K562 (cell line): ENCODE measurements at regions not wholly inside any gene's neighbourhood (a gene's known extent, or its start where the extent isn't known, plus 50 kb on each side); places are given as distances from the start of the nearest gene placed in this dataset.

Source experiments
- CBFB ChIP-seq: sonication (generic); formaldehyde crosslinking; IDR thresholded peaks from 2 replicates; pipeline ENCODE4 v1.4.0; 2020; ENCODE audit warnings: mild to moderate bottlenecking, missing genetic modification reagents
- LCOR ChIP-seq: sonication (generic); formaldehyde crosslinking; IDR thresholded peaks from 2 replicates; pipeline ENCODE4 v1.8.0; 2022; ENCODE audit warnings: mild to moderate bottlenecking, missing genetic modification reagents
- NBN ChIP-seq: fragments of 450-650 bp; IDR thresholded peaks from 2 replicates; pipeline ENCODE4 v1.6.1; 2016; ENCODE audit warnings: low read depth, mild to moderate bottlenecking
- RAD21 ChIP-seq, 2 experiments: fragments of 250-450 bp in 1 of 2; fragments of 450-650 bp in 1 of 2; sonication (Bioruptor Pico) in 1 of 2; formaldehyde crosslinking in 1 of 2; IDR thresholded peaks in 1 of 2; conservative IDR thresholded peaks in 1 of 2; 2 replicates each; pipeline versions ENCODE4 v1.4.0 to v1.8.0; 2020 to 2022; ENCODE audit warnings: mild to moderate bottlenecking in 2 of 2, moderate library complexity in 1 of 2
- SNRNP70 ChIP-seq: fragments of 200-400 bp; formaldehyde crosslinking; optimal IDR thresholded peaks from 2 replicates; pipeline ENCODE3; 2017; ENCODE audit warnings: low read depth, low read length
- TEAD4 ChIP-seq, 2 experiments: sonication (generic) in 1 of 2; formaldehyde crosslinking in 1 of 2; IDR thresholded peaks; 2 replicates each; pipeline versions ENCODE4 v1.6.1 to v1.8.0; 2012 to 2022; ENCODE audit warnings: borderline replicate concordance in 1 of 2, inconsistent platforms in 1 of 2, low read length in 1 of 2, mild to moderate bottlenecking in 1 of 2, missing genetic modification reagents in 1 of 2
- ZNF253 ChIP-seq: fragments of 250-450 bp; sonication (Bioruptor Pico); conservative IDR thresholded peaks from 2 replicates; pipeline ENCODE4 v1.6.1; 2021; ENCODE audit warnings: mild to moderate bottlenecking
- TF ChIP-seq, protein P1 (sequence below), 3 experiments: IDR thresholded peaks in 2 of 3; conservative IDR thresholded peaks in 1 of 3; 2 replicates each; pipeline ENCODE4 v1.5.1; 2011 to 2012; ENCODE audit warnings: low read length in 3 of 3, mild to moderate bottlenecking in 3 of 3, control low read depth in 2 of 3, improper control_type of control experiment in 1 of 3, inconsistent platforms in 1 of 3, low read depth in 1 of 3, mixed read lengths in 1 of 3, moderate library complexity in 1 of 3; ENCODE audit not compliant: insufficient read depth in 2 of 3
- TF ChIP-seq, protein P2 (sequence below): sonication (generic); formaldehyde crosslinking; IDR thresholded peaks from 2 replicates; pipeline ENCODE4 v1.5.0; 2020; ENCODE audit warnings: missing genetic modification reagents
- TF ChIP-seq, protein P3 (sequence below): sonication (generic); formaldehyde crosslinking; IDR thresholded peaks from 2 replicates; pipeline ENCODE4 v1.9.0; 2022; ENCODE audit warnings: mild to moderate bottlenecking, missing genetic modification reagents
- TF ChIP-seq, protein P4 (sequence below): fragments of 250-450 bp; sonication (Bioruptor Pico); IDR thresholded peaks from 2 replicates; pipeline ENCODE4 v1.8.0; 2022; ENCODE audit warnings: moderate library complexity, mild to moderate bottlenecking, inconsistent platforms

DNA sequence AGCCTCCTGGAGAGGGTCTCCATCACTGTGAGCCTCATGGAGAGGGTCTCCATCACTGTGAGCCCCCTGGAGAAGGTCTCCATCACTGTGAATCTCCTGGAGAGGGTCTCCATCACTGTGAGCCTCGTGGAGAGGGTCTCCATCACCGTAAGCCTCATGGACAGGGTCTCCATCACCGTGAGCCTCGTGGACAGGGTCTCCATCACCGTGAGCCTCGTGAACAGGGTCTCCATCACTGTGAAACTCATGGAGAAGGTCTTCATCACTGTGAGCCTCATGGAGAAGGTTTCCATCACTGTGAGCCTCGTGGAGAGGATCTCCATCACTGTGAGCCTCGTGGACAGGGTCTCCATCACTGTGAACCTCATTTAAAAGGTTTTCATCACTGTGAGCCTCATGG lies 140.0 kb downstream of the ERMARD start:
- TF ChIP-seq CBFB (CRISPR knock-in tag), result no peak
- TF ChIP-seq RAD21 (CRISPR knock-in tag; conservative IDR thresholded peaks at IDR 0.05 in 1 of 2, IDR thresholded peaks at IDR 0.05 in 1 of 2), result no peak
- TF ChIP-seq TEAD4 (IDR thresholded peaks at IDR 0.05; ENCODE audit: low read length), result no peak
- no peak for TF ChIP-seq TEAD4 (CRISPR knock-in tag; IDR thresholded peaks at IDR 0.05; ENCODE audit: borderline replicate concordance)
- TF ChIP-seq, protein P1, sequence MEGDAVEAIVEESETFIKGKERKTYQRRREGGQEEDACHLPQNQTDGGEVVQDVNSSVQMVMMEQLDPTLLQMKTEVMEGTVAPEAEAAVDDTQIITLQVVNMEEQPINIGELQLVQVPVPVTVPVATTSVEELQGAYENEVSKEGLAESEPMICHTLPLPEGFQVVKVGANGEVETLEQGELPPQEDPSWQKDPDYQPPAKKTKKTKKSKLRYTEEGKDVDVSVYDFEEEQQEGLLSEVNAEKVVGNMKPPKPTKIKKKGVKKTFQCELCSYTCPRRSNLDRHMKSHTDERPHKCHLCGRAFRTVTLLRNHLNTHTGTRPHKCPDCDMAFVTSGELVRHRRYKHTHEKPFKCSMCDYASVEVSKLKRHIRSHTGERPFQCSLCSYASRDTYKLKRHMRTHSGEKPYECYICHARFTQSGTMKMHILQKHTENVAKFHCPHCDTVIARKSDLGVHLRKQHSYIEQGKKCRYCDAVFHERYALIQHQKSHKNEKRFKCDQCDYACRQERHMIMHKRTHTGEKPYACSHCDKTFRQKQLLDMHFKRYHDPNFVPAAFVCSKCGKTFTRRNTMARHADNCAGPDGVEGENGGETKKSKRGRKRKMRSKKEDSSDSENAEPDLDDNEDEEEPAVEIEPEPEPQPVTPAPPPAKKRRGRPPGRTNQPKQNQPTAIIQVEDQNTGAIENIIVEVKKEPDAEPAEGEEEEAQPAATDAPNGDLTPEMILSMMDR (IDR thresholded peaks at IDR 0.05 in 2 of 3, conservative IDR thresholded peaks at IDR 0.05 in 1 of 3; ENCODE audit: insufficient read depth in 2 of 3, low read depth in 1 of 3, low read length in 3 of 3), result no peak
- TF ChIP-seq SNRNP70, result no peak
- TF ChIP-seq, protein P2, sequence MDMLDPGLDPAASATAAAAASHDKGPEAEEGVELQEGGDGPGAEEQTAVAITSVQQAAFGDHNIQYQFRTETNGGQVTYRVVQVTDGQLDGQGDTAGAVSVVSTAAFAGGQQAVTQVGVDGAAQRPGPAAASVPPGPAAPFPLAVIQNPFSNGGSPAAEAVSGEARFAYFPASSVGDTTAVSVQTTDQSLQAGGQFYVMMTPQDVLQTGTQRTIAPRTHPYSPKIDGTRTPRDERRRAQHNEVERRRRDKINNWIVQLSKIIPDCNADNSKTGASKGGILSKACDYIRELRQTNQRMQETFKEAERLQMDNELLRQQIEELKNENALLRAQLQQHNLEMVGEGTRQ (CRISPR knock-in tag), result no peak
- TF ChIP-seq, protein P3, sequence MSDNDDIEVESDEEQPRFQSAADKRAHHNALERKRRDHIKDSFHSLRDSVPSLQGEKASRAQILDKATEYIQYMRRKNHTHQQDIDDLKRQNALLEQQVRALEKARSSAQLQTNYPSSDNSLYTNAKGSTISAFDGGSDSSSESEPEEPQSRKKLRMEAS (CRISPR knock-in tag), result no peak
- no peak for TF ChIP-seq LCOR (CRISPR knock-in tag)
- TF ChIP-seq, protein P4, sequence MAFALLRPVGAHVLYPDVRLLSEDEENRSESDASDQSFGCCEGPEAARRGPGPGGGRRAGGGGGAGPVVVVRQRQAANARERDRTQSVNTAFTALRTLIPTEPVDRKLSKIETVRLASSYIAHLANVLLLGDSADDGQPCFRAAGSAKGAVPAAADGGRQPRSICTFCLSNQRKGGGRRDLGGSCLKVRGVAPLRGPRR, result no peak
- no peak for TF ChIP-seq NBN
- TF ChIP-seq ZNF253 (CRISPR knock-in tag), result no peak
